GM10266 (cell line): ENCODE measurements at regions not wholly inside any gene's neighbourhood (a gene's known extent, or its start where the extent isn't known, plus 50 kb on each side); places are given as distances from the start of the nearest gene placed in this dataset.

ENCODE experiments used
- DNase-seq: peaks from one replicate; pipeline ENCODE4 v3.0.0; 2012; ENCODE audit errors: extremely low spot score
- TF ChIP-seq, protein P1 (sequence below): IDR thresholded peaks from 2 replicates; pipeline ENCODE4 v1.5.1; 2012; ENCODE audit warnings: mild to moderate bottlenecking, low read depth; ENCODE audit not compliant: control insufficient read depth, insufficient read depth; ENCODE audit errors: missing control alignments

DNA sequence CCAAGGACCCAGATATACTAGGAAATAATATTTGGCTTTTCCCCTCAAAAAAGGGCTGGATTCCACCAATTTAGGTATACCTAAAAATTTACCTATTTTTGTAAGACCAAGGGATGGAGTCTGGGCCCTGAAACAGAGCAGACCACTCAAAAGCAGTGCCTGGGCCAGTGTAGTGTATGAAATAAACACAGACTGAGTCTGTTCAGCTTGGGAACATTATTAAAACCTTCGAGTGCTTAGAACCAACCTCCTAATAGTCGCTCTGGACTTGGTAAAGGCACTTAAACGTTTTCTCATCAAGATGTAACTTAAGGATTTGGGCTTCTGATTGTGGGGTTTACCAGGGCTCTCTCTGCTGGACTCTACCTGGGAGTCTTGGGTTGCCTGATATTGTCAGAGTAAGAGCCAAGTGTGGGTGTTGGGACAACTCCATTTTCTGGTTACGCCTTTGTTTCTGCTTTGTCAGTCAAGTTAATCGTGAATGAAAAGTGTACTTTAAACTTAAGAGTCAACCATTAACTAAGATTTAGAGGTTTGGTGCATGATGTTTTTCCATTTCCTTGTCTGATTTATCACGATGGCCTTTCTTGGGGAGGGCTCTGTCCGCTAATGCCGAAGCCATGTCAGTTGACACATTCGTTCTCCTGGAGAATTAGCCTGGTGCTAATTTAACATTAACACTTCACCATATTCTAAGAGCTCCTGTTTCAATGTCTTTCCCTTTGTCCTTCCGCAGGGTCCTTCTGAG is 221.0 kb upstream of the TPM1 start:
- no peak for DNase-seq
- TF ChIP-seq, protein P1, sequence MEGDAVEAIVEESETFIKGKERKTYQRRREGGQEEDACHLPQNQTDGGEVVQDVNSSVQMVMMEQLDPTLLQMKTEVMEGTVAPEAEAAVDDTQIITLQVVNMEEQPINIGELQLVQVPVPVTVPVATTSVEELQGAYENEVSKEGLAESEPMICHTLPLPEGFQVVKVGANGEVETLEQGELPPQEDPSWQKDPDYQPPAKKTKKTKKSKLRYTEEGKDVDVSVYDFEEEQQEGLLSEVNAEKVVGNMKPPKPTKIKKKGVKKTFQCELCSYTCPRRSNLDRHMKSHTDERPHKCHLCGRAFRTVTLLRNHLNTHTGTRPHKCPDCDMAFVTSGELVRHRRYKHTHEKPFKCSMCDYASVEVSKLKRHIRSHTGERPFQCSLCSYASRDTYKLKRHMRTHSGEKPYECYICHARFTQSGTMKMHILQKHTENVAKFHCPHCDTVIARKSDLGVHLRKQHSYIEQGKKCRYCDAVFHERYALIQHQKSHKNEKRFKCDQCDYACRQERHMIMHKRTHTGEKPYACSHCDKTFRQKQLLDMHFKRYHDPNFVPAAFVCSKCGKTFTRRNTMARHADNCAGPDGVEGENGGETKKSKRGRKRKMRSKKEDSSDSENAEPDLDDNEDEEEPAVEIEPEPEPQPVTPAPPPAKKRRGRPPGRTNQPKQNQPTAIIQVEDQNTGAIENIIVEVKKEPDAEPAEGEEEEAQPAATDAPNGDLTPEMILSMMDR, result no peak

DNA sequence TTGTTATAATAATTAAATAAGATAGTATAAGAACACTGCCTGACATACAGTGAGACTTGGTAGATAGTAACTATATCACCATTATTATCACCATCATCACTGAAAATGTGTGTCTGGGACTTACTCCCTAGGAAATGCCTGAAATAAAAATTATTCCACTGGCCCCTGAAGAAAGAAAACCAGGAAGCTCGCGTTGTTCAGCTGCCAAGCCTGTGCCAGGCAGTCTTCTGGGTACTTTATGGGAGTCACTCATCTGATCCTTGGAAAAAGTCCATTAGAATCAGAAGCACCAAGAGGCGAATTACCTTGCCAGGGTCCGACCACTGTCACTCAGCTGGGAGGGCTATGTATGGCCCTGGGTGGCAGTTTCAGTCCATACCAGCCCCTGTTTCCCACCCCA is 220.3 kb upstream of the TPM1 start:
- TF ChIP-seq, protein P1, result no peak
- DNase-seq, result no peak

DNA sequence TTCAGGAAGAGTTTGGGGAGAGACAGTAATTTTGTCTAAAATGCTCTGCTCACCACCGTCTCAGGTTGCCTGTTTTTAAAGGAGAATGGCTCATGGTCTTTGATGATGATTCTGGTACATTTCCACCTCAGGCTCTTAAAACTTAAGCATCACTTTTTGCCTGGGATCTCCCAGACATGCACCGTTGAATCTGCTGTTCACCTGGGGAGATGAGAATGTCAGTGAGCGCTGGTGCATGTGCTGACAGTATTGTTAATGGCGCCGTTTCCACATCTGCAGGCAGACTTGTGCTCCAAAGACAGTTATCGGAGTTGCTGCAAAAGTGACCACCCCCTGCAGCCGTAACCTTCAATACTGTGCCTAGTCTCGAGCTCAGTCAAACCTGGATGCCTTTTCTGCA is 219.0 kb upstream of the TPM1 start:
- DNase-seq, result no peak
- TF ChIP-seq, protein P1, result no peak

DNA sequence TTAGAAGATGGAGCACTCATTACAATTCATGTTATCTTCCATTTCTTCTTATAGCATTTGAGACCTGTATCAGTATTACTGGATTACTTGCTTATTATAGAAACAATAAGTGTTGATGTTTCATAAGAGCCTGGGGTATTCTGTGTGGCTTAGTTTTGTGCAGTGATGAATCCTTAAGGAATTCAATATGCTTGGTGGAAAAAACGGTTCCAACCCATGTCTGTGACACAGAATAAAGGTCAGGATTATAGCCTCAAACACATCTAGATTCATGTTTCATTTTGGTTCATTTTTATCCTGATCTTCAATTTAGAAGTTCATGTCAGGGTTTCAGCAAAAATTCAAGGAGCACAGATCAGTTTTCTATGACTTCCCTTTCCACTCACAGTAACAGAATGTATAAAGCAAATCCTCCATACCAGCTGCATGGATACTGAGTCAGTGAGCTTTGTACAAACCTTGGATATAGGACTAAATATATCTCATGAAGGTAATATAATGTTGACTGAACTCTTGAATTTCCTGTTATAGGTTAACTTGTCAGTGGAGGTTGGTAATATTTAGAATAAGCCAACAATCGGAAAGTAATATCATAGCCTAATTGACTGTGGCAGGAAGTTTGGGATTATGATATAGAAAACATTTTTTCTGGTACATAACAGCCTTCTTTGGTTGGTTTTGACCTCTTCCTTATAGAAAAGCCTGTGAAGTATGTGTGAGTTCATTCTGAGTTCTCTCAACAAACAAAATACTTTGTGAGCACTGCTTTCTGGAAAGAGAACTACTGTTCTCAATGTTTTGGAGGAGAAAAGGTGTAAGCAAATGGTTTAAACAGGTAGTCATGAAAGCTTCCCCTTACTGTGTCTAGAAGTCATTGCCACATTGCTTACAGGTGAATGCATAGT is 218.2 kb upstream of the TPM1 start:
- no peak for DNase-seq
- TF ChIP-seq, protein P1, result no peak

DNA sequence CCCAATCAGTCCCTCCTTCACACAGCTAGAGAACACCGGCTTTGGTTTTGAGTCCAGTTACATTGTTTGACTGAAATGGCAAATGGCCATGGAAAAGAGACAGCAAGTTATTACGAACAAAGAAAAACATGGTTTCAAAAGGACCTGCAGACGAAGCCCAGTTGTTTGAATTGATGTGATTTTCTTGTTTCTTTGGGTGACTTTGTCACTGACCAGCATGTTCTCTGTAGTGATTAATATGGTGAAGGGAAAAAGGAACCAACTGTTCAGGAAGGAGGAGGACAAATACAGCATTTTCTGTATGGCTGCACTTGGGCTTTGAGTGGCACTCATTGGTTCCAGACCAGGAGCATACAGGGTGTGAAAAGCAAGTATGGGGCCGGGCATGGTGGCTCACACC is 217.4 kb upstream of the TPM1 start:
- DNase-seq, result no peak
- TF ChIP-seq, protein P1, result no peak

DNA sequence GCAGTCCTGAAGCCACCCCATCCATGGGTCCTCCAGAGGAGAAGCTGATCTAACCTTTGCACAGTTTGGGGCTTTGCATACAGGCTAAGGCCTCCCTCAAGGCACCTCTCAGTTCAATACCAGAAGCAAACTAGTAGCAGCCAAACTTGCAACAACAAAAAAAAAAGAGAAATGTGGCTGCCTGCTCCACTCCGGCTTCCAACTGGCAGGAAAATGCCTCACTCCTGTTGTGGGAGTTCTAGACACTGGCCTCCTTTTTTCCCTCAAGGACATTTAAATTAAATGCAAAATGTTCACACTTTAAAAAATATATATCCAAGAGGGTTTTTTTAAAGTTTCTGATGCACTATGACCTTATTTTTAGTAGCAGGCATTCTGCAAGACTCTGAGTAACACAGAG is 216.0 kb upstream of the TPM1 start:
- DNase-seq, result no peak
- TF ChIP-seq, protein P1, result no peak

DNA sequence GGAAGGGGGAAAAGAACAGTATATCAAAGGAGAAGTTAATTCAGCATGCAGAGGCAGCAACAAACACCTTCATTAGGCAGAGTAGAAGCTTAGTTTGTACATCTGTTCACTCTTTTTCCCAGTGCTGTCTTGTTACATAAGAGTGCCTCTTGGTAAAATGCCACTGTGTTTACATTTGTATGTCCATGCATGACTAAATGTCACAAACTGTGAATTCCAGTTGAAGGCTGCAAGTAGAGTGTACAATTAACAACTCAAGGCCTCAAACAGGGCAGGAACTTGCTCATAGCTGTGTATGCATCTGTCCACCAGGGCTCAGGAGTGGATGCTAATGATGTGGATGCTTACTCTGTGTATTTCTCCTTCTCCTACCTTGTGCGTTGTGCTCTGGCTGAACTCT is 214.2 kb upstream of the TPM1 start:
- DNase-seq, result no peak
- TF ChIP-seq, protein P1, result no peak
